A204.1 (cell line): ENCODE measurements at regions not wholly inside any gene's neighbourhood (a gene's known extent, or its start where the extent isn't known, plus 50 kb on each side); places are given as distances from the start of the nearest gene placed in this dataset.
"Not testable (repeated sequence)": the region's sequence is repeated elsewhere in the genome, so short reads cannot be mapped to it uniquely, and the experiment has no call there.

ENCODE experiments used
- FAIRE-seq: peaks from 2 replicates; lab custom pipeline; 2012; peaks lifted over from hg19 to GRCh38; lab: Jason Lieb, UNC

- FAIRE-seq, result peak; percentile 14
Observed at GRCh38 chr12:111271674-111272418, 97.0 kb downstream of the PHETA1 start.

DNA sequence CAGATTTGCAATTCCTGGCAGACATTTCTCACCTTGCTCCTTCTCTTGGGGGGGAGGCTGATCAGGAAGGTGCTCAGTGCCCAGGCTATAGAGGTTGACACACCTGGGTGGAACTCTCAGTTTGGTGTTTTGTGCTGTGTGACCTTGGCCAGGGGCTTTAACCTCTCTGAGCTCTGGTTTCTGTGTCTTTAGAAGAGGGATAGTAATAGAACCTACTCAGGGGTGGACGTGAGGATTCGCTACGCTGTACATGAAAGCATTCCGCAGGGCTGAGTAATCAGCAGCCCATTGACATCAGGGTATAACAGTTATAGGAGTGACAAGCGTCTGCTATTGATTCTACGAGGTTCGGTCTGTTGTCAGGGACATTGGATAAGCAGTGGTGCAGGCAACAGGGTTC, 98.1 kb downstream of the PHETA1 start:
- no peak for FAIRE-seq

GRCh38 chr12:111270239-111270638, 98.7 kb downstream of the PHETA1 start:
- FAIRE-seq, result no peak

GRCh38 chr12:111269718-111270117, 99.2 kb downstream of the PHETA1 start:
- no peak for FAIRE-seq

DNA sequence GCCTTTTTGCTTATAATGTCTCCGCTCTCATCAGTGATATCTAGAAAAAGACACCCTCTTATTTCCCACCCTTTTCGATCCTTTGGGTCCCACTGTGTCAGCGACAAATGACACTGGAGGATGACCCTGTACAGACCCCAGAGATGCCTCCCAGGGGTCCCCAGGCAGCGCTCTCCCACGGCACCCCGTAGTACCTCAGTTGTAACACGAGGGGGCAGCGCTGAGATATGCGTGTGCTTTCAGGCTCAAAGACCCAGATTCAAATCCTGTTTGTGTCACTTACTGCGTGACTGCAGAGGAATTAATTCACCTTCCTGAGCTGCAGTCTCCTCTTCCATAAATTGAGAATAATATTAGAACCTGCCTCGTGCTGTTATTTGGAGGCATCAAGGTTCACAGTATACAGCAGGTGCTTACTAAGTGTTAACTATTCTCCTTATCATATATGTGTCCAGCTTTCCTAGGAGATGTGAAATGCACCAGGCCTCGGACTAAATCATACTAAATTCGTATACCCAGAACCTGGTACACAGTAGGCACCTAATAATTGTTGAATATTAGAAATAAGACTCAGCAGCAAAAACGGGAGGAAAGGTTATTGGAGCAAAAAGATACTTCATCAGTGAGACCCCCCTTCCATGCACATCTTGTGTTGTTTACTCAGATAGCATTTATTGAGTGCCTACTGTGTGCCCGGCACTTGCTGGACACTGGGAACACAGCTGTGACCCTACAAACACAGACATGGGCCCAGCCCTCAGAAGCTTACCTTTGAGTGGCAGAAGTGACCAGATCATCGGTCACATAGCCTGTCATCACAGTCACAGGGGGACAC, 99.9 kb downstream of the PHETA1 start:
- FAIRE-seq, result no peak

DNA sequence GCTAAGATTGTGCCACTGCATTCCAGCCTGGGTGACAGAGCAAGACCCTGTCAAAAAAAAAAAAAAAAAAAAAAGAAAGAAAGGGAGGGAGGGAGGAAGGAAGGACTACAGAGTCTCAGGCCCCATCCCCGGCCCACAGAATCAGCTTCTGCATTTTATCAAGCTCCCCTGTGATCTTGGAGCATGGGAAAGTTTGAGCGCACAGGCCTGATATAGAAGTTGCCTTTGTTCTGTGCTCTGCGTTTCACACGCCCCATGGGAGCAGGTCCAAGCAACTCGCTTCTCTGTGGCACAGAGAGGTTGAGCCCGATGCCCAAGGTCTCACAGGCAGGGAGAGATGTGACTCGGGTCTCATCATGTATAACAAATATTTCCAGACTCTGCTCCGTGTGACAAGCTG, 101.8 kb downstream of the PHETA1 start:
- no peak for FAIRE-seq

DNA sequence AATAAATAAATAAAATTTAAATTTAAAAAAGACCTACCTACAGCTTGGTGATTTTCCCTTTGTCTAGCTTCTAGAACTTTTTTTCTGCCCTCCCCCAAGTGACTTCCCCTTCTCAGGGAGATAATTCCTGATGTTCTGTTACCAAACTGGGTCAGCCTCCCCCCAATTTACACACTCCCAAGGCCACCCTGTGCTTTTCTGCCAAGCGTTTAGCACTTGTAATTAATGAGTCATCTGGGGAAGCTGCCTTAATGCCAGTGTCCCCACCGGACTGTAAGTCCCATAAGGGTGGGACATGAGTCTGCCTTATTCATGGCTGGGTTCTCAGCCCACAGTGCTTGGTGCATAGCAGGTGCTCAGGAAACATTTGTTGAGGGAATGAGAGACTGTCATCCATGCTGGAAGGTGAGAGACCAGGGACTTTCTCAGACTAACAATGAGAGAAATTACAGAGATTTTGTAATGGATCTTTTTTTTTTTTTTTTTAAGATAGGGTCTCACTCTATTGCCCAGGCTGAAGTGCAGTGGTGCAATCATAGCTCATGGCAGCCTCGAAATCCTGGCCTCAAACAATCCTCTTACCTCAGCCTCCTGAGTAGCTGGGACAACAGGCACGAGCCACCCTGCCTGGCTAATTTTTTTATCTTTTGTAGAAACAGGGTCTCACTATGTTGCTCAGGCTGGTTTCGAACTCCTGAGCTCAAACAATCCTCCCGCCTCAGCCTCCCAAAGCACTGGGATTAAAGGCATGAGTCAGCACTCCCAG, 106.8 kb downstream of the PHETA1 start:
- FAIRE-seq, result no peak

DNA sequence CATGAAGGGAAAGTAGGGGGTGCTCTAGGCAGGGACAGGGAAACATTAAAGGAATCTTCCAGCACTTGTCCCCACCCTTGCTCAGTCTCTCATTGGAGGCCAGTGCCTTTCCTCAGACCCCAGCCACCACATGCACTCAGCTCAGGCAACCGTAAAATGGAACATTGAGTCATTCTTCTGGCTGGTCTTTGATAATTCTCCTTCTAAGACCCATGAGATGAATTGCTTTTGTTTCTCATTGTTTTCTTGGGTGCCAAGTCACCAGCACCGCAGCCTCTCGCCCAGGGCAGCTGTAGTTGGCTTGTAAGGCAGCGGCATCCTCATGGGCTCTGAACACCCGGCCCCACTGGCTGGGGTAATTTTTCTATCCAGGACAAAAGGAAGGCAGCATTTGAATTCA, 108.2 kb downstream of the PHETA1 start:
- FAIRE-seq, result no peak

DNA sequence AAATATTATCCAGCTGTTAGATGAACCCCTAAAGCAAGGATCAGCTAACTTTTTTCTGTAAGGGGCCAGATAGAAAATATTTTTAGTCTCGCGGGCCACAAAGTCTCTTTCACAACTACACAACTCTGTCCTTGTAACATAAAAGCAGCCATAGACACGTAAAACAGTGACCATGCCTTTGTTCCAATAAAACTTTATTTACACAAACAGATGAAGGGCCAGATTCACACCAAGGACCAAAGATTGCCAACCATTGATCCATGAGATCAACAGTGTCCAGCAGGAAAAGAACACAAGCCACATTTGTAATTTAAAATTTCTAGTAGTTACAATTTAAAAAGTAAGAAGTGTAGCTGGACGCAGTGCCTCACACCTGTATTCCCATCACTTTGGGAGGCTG, 109.7 kb downstream of the PHETA1 start:
- no peak for FAIRE-seq

GRCh38 chr12:111258081-111258480, 110.8 kb downstream of the PHETA1 start:
- FAIRE-seq, result not testable (repeated sequence)

GRCh38 chr12:111257435-111257902, 111.4 kb downstream of the PHETA1 start:
- no peak for FAIRE-seq

DNA sequence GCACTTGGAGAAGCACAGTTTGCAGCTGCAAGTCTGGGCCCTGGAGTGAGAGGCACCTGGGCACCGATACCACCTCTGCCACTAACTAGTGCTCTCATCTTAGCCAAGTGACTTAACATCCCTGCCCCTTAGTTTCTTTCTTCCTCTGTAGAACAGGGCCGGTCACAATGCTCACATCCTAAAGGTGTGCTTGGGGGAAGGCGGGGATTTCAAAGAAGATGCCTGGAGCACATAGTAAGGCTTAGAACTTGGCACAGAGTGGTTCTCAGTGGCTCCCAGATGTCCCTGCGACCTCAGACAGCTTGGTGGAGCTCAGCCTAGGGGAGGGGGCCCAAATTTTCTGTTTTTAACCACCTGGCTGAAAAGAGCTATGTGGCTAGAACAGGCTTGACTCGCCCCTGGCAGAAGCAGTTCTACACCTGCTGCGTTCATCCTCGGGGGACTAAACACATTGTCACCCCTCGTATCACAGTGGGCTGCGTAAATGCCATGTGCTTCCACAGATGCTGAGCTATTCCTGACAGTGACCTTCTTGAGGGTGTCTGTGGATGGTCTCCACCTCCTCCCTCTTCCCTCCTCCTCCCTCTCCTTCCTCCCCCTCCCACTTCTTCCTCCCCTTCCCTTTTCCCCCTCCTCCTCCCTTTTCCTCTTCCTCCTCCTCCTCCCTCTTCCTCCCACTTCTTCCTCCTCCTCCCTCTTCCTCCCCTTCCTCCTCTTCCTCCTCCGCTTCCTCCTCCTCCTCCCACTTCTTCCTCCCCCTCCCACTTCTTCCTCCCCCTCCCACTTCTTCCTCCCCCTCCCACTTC, 112.1 kb downstream of the PHETA1 start:
- no peak for FAIRE-seq

DNA sequence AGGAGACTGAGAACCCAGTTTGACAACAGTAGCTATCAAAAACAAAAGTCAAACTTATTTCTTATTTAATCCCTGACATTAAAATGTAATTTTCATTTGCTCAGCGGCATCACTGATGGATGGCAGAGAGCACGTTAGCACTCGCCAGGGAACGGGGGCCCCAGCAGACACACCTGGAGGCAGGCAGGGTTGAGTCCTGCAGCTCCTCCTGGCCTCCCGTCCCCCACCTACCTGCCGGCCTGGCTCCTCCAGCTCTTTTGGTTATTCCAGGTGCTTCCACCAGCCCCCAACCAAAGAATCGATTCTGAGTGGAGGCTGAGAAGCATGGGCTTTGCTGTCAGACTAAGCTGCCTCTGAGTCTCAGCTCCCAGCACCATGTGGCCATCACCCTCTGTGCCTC, 113.6 kb downstream of the PHETA1 start:
- no peak for FAIRE-seq

DNA sequence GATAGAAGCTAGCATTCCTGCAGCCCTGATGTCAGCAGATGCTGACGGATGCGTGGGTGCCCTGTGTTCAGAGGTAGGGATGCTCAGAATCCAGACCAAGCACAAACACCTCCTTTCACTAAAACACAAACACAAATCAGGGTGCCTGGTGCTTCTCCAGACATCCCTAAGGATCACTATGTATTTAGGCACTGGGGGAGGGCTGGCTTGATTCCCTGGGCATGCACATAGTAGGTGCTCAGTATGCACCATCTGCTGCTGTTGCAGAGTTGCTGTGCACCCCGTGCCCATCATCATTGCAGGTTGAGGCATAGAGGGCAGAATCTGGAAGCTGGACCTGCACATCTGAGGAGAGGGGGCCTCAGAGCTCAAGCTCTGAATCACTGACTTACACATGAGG, 114.8 kb downstream of the PHETA1 start:
- no peak for FAIRE-seq

GRCh38 chr12:111253213-111253612, 115.7 kb downstream of the PHETA1 start:
- FAIRE-seq, result no peak

DNA sequence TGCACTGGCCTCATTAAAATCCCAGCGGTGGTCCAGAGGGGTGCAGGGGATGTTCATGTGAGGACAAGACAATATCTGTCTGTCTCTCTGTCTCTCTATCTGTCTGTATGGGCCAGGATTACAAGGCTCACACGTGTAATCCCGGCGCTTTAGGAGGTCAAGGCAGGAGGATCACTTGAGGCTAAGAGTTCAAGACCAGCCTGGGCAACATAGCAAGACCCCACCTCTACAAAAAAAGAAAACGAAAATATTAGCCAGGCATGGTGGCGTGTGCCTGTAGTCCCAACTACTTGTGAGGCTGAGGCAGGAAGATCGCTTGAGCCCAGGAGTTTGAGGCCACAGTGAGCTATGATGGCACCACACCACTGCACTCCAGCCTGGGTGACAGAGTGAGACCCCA, 117.1 kb downstream of the PHETA1 start:
- no peak for FAIRE-seq

- no peak for FAIRE-seq
Observed at GRCh38 chr12:111251058-111251730, 117.7 kb downstream of the PHETA1 start.

DNA sequence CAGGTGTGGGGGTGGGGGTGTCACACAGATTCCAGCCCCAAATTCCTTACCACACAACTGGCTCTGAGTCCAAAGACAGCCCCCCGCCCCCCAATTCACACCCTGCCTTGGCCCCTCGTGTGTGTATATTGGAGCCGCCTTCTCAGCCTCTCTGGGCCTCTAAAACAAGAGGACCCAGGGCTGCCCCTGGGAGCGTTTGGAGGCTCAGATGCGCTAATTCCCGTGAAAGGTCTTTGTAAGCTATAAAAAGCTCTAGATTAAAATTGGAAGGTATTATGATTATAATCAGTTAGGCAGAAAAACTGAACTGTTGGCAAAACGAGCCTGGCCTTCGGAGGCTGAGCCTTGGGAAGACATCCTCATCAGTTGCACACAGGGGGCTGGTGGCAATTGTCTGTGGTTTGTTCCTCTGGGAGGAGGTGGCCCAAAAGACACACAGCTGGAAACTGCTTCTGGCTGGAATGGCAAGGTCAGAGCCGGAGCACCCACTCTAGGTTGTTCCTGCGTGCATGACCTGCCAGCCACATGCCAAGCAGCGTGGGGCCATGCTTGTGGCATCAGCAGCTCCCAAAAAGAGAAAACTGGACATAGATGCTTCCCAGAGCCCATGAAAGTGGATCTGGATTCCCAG, 118.5 kb downstream of the PHETA1 start:
- FAIRE-seq, result no peak

GRCh38 chr12:111249757-111250156, 119.1 kb downstream of the PHETA1 start:
- no peak for FAIRE-seq

GRCh38 chr12:111249018-111249370, 119.9 kb downstream of the PHETA1 start:
- no peak for FAIRE-seq
